NCI-H2171 (cell line): ENCODE measurements at regions not wholly inside any gene's neighbourhood (a gene's known extent, or its start where the extent isn't known, plus 50 kb on each side); places are given as distances from the start of the nearest gene placed in this dataset.

Experiments used
- DNase-seq: peaks from one replicate; lab custom pipeline; 2025; lab: John Stamatoyannopoulos, UW

DNA sequence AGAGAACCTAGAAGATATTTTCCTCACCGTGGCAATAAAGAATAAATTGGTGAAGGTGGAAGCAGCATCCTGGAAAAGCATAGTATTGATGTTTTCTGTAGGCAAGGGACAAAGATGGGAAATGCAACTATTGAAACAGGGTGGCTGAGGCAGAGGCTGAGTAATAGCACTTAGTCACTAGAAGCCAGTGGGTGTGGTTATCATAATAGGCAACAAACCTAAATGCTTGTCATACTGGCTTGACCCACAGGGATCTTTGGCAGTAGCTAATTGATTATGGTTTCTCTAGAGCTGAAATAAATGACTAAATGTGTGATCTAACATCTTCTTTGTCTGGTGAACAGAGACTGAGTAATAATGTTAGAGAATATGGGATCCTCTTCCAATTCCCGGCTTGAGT is 353.6 kb upstream of the RPS6KA3 start:
- no peak for DNase-seq

DNA sequence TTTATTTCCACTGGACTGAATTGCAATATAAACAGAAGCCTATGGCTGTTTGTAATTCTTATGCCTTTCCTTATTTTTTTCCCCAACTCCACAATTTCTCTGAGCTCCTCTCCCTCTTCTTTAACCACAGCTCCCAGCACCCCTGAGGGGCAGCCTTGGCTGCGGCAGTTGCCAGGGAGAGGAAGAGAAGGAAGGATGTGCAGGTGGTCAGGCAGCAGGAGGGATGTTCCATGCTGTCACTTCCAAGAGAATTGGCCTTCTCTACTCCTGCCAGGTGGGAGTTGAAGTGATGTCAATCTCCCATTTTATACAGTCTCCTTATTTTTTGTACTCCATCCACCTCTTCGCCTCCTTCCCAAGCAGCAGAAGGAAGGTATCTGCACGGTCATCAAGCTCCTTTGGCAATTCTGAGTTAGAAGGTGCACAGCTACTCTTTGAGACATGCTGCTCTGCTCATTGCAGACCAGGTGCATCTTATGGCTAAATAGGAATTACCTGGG is 343.3 kb upstream of the RPS6KA3 start:
- DNase-seq = no peak

DNA sequence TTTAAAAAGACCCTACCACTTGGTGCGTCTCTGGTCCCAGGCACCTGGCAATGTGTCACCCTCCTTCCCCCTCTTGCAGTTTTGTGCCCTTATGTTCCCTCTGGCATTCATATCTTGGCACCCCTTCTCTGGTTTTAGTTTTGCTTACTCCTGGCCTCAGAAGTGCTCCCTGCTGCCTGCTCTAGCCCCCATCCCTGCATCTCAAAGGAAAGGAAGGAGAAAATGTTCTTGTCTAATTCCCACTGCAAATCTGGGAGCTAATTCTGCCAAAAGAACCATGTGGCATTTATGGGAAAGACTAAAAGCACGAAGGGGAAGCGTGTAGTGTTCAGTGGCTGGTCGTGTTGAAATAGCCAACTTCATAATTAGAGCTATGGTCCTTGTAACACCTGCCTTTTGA is 340.1 kb upstream of the RPS6KA3 start:
- DNase-seq = no peak

DNA sequence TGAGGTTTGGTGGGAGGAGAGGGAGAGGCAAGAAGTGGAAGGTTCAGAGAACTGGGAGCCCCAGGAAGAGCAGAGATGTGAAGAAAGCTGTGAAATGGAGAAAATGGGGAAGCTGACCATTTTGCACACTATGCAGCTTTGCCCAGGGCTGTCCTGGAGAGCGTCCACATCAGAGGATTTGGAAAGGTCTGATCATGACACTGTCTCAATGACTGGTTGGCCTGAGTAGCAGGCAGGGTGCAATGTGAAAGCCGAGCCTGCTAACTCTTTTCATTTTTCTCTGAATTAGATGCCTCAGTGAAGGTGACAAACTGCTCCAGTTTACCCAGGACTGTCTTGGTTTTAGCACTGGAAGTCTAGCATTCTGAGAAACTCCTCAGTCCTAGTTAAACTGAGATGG is 330.1 kb upstream of the RPS6KA3 start:
- no peak for DNase-seq

DNA sequence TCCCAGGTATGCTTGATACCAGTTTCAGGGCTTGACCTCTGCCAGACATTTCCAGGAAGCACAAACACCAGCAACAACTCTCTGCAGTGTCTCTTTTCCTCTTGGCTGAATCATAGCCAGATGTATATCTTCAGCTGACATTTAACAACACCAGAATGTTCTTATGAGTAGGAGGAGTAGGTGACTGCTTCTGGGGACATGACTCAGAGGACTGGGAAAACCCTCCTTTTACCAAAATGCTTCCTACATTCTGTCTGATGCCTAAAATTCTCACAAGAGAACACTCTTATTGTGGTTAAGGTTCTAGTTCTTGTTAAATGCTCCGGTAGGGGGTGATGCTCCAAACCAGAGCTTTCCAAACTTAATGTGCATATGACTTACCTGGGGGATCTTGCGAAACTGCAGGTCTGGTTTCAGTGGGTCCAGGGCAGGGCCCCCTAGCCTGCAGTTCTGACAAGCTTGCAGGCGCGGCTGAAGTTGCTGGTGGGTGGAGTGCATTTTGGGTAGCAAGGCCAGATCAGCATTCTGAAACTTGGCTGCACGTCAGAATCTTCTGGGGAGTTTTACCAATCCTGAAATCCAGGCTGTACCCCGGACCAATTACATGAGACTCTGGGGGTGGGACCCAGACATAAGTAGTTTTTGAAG is 329.3 kb upstream of the RPS6KA3 start:
- no peak for DNase-seq

DNA sequence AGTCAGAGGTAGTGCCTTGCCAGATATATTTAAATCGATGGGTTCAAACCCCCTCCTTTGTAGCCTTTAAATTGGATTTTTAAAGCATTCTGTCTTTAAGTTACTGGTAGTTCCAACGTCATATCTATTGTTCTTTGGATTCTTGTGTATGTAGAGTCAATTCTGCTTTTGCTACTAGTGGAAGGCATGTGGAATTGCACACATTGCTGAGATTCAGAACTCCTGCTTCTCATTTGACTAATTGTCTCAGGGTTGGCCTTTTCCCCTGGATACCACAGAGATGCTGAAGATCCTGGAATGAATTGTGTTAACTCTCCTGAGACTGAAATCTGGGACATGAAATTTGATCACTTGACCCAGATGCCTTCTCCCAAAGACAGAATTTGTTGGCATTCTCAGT is 328.3 kb upstream of the RPS6KA3 start:
- no peak for DNase-seq

DNA sequence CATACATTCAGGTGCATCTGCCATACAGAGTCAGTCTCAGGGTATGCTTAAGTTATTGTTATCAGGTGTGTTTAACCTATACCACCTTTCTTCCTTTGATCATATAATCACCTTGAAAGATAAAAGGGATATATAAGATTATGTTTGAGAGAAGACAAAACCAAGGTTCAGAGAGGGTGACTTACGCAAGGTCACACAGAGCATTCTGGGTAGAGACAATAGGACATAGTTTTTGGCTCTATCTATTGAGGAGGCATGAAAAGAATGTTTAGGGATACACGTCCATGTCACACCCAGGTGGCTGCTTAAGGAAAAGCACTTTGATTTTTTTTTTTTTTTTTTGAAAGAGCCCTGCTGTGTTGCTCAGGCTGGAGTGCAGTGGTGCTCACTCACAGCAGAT is 327.1 kb upstream of the RPS6KA3 start:
- DNase-seq = no peak

DNA sequence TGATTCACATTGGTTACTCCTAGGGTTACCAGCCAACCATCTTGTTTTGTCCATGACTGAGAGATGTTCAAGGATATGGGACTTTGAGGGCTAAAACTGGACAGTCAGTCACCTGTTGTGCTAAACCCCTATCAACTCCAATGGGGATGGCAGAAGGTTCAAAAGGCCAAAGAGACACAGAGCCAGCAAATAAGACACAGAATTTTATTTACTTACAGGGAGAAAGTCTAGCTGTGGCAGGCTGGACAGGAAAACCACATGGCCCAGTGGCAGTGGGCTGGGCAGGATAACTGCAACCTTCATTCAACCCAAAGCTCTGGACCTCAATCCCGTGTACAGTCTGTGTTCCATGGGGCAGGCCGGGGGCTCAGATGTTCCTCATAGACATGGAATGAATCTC is 326.7 kb upstream of the RPS6KA3 start:
- DNase-seq = no peak

DNA sequence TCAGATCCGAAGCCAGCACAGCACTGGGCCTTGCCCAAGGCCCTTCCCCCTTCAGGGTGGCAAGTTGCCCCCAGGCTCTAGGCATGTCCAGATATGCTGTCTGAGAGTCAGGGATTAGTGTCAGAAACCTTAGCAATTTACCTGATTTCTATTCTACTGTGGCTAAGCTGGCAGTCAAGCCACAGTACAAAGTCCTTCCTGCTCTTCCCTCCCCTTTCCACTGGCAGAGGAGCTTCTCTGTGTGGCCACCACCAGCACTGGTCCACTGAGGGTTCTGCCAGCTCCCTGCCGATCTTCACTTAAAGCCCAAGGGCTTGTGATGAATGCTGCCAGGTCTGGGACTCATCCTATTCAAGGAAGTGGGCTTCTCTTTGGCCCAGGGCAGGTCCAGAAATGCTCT is 324.5 kb upstream of the RPS6KA3 start:
- DNase-seq = no peak

DNA sequence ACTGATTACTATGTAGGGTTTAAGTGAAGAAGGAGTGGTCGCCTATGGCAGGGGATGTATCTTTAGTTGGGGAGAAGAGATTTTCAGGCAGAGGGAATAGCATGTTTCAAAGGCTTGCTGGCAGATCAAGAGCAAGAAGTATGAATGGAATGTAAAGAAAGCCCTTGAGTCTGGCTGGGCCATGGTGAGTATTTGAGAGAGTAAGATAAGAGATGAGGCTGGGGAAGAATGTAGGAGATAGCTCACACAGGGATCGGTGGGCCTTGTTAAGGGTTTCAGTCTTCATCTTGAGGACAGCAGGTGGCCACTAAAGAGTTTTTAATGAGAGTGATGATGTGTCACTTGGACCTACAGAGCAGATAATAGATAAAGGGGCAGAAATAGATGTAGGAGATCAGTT is 319.1 kb upstream of the RPS6KA3 start:
- no peak for DNase-seq

DNA sequence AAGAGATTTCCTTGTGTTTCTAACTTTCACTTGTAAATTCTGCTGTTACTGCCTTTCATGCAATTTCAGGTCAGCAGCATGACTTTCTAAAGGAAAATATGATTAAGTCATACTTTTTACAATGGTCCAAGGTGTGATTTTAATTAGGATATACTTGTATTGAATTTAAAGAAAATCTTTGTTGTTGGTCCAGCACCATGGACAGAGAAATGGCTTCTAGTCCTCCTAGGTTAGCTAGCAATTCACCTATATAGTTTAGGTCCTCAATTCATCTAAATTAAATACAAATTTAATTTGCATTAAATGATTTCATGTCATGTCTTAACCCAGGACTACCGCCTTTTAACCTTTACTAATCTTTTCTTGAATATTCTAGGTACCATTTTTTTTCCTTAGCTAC is 304.9 kb upstream of the RPS6KA3 start:
- DNase-seq = no peak

DNA sequence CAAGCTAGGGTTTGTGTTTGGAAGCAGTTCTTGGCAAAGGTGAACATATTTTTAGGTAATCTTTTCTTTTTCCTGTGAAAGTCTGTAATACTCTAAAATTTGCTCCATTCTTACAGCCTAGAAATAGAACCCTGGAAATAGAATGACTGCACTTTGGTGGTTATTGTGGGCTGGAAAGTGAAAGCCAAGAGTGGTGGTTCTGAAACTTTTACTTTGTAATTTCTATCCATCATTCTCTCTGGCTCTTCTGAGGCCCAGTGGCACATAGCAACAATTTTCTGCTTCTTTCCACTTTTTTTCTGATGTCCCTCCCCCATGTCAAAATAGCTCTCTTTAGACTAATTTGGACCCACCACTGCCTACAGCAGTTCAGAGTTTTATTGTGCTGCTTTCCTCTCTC is 300.4 kb upstream of the RPS6KA3 start:
- DNase-seq = no peak

DNA sequence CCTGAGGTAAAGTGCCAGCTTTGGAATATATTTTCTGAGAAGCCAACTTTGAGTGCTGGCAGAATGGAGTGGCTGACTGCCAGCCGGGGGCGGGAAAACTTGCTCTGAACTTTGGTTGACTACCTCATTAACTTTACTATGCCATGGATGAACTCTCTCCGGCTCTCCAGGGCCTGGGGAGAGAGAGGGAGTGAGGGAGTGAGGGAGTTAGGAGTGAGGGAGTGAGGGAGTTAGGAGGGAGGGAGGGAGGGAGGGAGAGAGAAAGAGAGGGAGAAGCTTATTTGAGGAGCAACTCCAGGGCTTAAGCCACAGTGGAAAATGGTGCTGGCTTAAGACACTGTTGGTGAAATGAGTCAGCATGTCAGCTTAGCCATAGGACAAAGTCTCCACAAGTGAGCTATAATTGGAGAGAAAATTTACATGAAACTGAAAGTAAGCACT is 280.9 kb upstream of the RPS6KA3 start:
- no peak for DNase-seq

DNA sequence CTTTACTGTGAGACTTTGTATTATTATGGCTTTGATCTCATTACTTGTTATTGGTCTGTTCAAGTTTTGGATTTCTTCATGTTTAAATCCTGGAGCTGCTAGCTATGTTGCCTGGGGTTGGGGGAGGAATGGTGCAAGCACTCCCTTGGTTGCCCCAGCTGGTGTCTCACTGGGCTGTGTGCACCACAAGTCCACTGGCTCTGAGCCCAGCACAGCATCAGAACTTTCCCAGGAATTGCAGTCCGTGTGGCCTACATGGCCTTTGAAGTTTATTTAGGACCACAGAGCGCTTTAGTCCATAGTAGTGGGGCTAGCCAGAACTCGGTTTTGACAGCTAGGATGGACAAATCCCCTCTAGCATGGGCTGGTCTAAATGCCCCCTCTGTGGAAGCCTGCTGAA is 278.8 kb upstream of the RPS6KA3 start:
- no peak for DNase-seq

DNA sequence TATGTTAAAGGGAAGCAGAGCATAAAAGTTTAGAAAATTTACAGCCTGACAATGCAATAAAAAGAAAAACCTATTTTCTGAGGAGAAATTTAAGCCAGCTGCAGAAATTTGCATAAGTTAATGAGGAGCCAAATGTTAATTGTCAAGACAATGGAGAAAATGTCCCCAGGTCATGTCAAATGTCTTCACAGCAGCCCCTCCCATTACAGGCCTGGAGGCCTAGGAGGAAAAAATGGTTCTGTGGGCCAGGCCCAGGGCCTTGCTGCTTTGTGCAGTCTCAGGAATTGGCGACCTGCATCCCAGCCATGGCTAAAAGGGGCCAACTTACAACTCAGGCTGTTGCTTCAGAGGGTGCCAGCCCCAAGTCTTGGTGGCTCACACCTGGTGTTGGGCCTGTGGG is 275.4 kb upstream of the RPS6KA3 start:
- DNase-seq = no peak

DNA sequence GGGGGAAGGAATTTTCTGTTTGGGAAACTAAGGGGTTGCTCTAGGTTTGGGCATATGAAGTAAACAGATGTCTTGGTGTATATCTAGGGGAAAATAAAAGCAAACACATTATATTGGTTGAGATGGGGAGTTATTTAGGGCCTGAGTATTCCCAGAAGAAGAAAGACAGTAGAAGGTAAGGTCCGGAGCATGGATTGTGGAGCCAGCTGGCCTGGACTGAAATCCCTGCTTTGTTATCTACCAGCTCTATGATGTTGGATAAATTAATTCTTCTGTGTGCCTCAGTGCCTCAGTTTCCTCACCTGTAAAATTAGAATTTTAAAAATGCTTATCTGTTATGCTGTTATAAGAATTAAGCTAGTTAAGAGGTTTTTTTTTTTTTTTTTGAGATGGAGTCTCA is 272.3 kb upstream of the RPS6KA3 start:
- no peak for DNase-seq

DNA sequence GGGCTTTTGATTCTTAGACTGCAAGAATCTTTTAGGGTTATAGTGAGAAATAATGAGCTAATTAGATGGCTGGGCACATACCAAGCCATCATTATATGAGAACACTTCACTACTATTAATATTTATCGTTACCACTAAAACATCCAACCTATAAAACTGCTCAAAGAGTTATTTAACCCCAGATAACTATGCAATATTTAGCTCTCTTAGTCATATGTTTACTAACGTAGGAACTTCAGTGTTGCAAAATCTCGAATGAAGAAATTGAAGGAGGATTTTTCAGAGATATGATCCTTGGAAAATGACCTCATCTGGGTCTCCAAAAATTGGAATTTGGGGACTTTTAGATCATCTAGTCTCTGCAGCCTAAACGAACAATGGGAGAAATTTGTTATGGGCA is 265.0 kb upstream of the RPS6KA3 start:
- DNase-seq = no peak

DNA sequence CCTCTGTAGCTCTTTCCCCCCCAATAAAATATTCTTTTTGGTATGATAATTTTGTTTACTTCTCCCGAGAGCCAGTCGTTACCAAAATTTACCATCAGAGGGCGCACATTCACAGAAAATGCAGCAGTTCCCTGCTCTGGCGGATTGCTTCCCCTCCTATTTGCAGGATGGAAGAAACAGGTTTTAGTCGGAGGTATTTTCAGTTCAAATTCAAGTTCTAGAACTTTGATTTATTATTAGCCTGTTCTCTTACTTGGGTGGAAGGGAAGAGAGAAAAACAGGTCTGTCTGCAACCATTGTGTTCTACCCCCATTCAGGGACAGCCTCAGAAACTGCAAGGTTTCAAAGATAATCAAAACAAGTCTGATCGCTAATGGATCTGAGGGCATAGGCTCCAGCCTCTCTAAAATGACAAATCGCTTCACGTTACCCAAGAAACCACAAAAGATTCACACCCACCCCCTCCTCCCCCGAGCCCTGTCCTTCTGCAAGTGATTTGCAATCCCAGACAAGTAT is 263.8 kb upstream of the RPS6KA3 start:
- peak; percentile 1 for DNase-seq

DNA sequence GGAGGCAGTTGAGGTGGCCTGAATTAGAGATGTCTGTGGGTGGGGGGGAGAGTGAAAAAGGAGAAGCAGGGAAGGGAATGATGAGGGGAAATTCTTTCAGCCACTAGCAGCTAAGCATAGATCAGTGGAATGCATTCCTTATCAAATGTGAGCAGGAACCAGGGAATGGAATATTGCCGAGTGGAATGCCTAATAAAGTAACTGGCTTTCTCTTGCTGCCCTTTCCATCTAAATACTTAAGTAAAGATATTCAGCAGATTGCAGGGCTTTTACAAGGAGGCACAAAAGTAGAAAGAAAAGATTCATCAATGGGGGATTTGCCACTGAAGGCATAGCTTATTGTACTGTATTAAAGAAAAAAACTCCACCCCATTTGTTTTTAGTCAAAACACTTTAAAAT is 263.0 kb upstream of the RPS6KA3 start:
- DNase-seq = no peak

DNA sequence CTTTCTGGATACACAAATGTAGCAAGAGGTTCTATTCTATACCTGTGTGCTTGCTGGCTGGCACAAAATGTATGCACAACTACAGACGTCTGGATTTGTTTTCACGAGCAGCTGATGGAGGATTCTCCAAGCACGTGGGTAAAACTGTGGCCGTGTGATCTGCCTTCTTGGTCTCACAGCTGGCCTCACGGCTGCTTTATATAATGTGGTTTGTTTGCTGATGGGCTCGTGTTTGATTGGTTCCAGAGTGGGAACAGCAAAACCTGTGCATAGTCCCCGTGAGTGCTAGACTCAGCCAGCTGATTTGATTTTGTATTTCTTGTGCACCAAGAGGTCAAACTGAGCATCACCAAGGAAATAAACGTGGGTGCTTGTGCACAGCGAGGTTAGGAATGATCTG is 262.6 kb upstream of the RPS6KA3 start:
- no peak for DNase-seq

DNA sequence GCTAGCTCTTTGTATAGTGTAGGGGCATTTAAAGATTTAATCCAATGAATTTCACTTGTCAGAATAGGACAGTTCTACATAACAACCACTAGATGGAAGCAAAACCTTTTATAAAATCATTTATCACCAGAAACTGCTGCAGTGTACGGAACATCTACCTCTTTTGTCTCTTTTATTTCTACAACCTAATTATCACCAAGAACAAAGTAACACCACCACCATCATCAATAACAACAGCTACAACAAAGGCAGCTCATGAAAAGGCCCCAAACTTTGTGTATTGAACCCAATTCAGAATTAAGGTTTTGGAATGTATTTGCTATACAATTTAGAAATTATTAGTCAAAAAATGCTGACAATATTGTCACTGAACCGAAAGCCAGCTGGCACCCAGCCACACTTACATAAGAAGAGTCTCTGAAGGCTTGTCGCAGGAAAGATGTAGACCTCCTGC is 260.9 kb upstream of the RPS6KA3 start:
- DNase-seq = peak; percentile 27

DNA sequence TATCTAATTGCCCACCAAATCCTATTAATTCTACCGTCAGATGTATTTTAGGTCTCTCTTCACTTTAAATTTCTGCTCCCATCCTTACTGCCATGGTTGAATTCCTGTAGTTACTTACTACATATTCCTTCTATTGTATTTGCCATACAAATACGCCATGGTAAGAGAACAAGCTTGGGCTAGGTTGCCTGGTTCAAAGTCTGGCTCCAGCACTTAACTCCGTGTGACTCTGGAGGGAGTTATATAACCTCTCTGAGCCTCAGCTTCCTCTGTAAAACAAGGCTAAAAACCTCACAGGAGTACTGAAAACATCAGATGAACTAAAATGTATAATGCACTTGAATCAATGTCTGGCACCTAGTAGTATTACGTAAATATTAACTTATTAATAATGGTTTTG is 260.3 kb upstream of the RPS6KA3 start:
- no peak for DNase-seq

DNA sequence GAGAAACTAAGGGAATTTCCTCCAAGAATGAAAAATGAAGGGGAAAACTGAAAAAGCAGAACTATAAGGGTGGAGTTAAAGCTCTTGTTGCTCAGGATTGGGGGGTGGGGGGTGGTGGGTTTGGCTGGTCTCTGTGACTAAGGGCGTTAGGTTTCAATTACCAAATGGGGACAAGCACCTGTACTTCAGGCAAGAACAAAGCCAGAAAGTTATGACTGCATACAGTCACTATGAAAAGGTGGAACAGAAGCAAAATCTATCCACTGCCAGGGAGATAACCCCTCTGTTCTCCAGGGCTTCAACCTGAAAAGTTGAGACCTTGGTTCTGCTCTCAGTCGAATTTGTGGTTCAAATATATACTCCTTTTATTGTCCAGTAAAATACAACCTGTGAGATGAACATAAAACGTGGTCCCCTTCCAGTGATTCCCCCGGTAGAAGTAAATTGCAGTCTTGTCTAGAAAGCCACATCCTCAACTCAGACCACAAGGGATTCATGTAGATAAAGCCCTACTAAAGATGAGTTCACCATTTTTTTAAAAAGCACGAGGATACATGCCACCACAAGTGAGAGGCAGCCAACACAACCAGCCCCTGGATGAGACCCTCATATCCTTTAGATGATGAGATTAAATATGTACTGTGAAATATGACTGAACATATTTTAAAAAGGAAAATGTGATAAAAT is 257.1 kb upstream of the RPS6KA3 start:
- no peak for DNase-seq

DNA sequence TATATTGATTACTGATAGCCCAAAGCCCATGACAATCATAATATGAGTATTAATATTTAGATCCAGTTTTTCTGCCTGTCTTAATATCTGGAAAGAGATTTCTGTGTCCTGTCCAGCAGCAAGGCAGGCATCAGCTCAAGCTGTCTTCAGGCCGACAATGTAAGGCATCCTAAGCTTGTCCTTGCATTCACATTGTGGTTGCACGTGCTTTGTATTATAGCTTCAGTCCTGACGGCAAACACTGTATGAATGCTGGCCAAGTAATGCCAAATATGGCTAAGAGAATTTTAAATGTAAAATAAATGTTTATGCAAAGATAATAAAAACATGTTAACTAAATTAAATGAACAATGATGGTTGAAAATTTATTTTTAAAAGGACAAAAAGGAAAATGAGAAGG is 255.7 kb upstream of the RPS6KA3 start:
- no peak for DNase-seq
